Fibroblast of lung (primary cell): ENCODE measurements at regions not wholly inside any gene's neighbourhood (a gene's known extent, or its start where the extent isn't known, plus 50 kb on each side); places are given as distances from the start of the nearest gene placed in this dataset.

ENCODE experiments used
- CTCF ChIP-seq, 2 donors: IDR thresholded peaks in 1 of 2; conservative IDR thresholded peaks in 1 of 2; 1 replicate in 1 of 2; 2 replicates in 1 of 2; pipeline ENCODE4 v1.5.1; 2011 to 2012; ENCODE audit warnings: low read length in 2 of 2, control low read depth in 1 of 2, inconsistent platforms in 1 of 2, low read depth in 1 of 2, mild to moderate bottlenecking in 1 of 2
- EZH2 ChIP-seq: IDR thresholded peaks from 2 replicates; pipeline ENCODE4 v1.5.1; 2012; ENCODE audit warnings: low read length, control low read depth, mild to moderate bottlenecking; ENCODE audit errors: missing control alignments

DNA sequence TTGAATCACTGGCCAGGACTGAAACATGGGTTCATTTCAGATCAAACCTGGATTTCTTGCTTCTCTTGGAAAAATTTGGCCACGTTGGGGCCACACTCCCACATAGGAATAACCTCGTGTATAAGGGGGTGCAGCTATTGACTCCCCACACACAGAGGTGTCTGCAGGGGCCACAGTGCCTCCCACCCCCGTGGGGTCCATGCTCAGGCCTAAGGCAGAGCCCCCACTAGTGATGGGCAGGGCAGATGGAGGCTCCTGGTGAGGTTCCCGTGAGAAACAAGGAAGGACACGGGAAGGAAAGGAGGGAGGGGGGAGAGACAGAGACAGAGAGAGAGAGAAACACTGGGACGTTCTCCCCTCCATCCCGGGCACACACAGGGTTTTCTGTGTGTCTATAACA lies 230.5 kb downstream of the ERMARD start:
- no peak for TF ChIP-seq CTCF (conservative IDR thresholded peaks at IDR 0.05 in 1 of 2, IDR thresholded peaks at IDR 0.05 in 1 of 2; ENCODE audit: low read depth in 1 of 2, low read length in 2 of 2)
- TF ChIP-seq EZH2 = no peak
